Prostate gland (tissue), 2 donors: ENCODE measurements at regions not wholly inside any gene's neighbourhood (a gene's known extent, or its start where the extent isn't known, plus 50 kb on each side); places are given as distances from the start of the nearest gene placed in this dataset.

Experiments used
- CTCF ChIP-seq, 4 experiments: fragments of 200-600 bp in 2 of 4; fragments of 450-650 bp in 2 of 4; sonication (generic) in 2 of 4; IDR thresholded peaks; 1 replicate in 3 of 4; 2 replicates in 1 of 4; pipeline ENCODE4 v1.5.1; 2016 to 2019; ENCODE audit warnings: antibody characterized with exemption in 4 of 4, mild to moderate bottlenecking in 2 of 4, moderate library complexity in 2 of 4
- POLR2A ChIP-seq: fragments of 450-650 bp; IDR thresholded peaks from one replicate; pipeline ENCODE4 v1.6.1; 2016; ENCODE audit warnings: antibody characterized with exemption, mild to moderate bottlenecking
- POLR2AphosphoS5 ChIP-seq: sonication (generic); formaldehyde crosslinking; IDR thresholded peaks from one replicate; pipeline ENCODE4 v1.6.1; 2017; ENCODE audit warnings: antibody characterized with exemption

GRCh38 chr5:102018279-102018678 lies 277.8 kb downstream of the SLCO4C1 start:
- TF ChIP-seq POLR2A (no peak), CTCF (IDR thresholded peaks at IDR 0.05) (no peak), POLR2AphosphoS5 (no peak)
